NCI-H2107 (cell line): ENCODE measurements at regions not wholly inside any gene's neighbourhood (a gene's known extent, or its start where the extent isn't known, plus 50 kb on each side); places are given as distances from the start of the nearest gene placed in this dataset.

ENCODE experiments used
- DNase-seq: peaks from one replicate; lab custom pipeline; 2025; lab: John Stamatoyannopoulos, UW

DNA sequence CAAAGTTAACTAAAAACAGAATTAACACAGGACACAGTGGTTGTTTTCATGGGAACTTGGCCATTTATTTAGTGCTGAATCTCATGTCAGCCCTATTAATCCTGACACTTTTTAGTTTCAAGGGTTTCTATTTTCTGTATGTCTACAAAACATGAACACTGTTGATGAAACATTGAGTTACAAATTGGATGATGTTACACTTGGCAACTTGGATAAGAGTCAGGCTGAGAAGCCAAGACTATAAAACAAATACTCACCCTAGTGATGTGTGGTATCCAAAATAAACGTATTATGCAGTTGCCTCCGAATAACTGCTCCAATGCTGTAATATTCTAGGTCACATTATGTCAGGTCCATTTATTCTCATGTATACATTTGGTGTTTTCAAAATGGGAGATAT, 349.6 kb downstream of the ZIC1 start:
- DNase-seq = no peak

- DNase-seq = no peak
Observed at GRCh38 chr3:147760085-147760484, 350.9 kb downstream of the ZIC1 start.

DNA sequence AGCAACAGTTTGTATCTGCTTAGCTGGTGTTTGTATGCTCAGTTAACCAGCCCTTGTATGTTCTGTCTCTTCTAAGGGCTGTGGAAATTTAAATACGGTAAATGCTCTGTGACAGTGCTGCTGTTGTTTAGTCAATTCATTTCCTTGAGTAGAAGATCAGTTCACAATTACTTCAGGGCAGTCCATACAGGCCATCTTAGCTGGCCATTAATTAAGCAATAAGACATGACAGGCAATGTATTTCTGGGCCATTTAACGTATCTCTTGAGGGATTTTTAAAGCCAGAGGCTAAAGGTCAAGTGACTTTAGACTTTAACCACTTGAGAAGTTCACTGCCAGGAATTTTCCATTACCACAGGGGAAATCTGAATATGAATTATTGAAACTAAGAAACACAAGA, 351.8 kb downstream of the ZIC1 start:
- DNase-seq = no peak

GRCh38 chr3:147773116-147773630, 364.0 kb downstream of the ZIC1 start:
- DNase-seq = no peak

DNA sequence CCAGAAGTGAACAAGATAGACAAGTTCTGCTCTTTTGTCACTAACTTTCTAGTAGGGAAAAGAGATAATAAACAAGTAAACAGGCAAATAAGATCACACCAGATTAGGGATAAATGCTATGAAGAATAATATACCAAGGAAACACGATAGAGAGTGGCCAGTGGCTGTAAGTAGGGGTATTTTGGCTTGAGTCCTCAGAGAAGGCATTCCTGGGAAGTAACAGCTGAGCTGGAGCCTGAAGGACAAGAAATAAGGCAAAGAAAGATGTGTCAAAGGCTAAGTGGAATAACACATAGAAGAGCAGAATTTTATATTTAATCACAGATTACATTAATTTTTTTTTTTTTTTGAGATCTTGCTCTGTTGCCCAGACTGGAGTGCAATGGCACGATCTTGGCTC, 366.2 kb downstream of the ZIC1 start:
- DNase-seq = no peak

DNA sequence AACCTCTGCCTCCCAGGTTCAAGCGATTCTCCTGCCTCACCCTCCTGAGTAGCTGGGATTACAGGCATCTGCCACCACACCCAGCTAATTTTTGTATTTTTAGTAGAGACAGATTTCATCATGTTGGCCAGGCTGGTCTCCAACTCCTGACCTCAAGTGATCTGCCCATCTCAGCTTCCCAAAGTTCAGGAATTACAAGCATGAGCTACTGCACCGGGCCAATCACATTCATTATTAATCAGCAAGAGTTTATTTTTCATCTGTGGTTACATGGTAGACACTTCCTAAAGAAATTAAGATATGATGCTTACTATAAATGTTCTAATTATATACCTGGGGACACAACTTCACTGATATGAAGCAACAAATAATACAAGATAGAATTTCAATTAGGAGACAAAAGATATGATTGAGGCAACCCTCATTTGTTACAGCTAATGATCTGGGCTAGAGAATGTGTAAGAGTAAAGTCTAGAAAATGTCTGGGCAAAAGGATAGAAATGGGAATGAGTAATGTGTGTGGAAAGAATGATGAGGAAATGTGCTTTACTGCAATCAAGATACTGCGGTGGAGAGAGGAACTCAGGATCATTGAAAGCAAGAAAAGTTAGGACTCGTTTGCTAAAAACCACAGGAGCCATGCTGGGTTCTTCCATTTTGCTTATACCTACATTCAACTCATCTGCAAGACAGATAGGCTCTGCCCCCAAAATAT, 366.8 kb downstream of the ZIC1 start:
- no peak for DNase-seq

DNA sequence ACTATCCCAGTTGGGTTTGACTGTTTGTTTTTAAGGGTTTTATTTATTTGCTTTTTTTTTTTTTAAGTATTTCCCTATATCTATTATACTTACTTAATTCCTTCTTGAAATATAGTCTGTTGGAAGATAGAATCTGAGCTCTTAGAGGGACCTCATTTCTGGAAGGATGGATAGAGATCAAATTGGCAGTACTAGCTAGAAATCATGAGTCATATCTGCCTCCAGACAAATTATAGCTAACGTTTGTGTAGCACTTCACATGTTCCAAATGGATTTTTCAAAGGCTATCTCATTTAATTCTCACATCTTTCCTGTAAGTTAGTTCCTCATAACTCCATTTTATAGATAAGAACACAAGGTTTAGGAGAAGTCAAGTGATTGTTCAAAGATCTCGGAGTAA, 384.7 kb downstream of the ZIC1 start:
- DNase-seq = no peak

DNA sequence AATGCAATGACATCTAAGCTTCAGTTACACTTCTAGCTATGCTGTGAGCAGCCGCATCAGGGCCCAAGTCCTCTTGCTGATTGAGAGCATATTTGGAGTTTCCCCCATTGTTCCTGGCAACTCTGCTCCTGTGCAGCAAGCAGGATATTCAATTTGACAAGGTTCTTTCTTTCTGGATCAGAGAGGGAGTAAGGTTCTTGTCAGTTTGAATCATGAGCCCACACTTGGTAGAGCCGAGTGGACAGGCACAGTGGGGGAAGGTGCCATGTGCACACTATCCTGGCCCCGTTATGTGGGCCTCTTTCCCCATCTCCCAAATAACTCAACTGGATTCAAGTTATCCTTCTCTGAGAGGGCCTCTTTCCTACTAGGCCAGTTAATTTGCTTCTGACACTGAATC, 385.4 kb downstream of the ZIC1 start:
- no peak for DNase-seq

- DNase-seq = no peak
Observed at GRCh38 chr3:147795418-147795817, 386.3 kb downstream of the ZIC1 start.

DNA sequence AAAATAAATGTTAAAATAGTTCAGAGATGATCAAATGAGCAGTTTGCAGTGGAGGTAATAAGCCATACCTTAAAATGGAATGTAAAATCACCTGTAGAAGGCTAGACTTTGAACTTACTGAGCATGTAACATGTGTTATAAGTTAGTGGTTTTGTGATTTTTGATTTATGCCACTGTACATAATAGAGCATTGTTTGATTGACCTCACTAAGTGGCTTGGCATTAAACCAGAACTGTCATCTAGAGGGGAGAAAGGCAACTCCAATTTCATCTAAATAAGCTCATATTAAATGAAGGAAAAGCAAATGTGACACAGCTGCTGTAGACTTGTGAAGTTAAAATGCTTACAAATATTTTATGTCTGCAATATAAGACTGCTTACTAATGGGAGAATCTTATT, 387.9 kb downstream of the ZIC1 start:
- DNase-seq = peak; percentile 53

DNA sequence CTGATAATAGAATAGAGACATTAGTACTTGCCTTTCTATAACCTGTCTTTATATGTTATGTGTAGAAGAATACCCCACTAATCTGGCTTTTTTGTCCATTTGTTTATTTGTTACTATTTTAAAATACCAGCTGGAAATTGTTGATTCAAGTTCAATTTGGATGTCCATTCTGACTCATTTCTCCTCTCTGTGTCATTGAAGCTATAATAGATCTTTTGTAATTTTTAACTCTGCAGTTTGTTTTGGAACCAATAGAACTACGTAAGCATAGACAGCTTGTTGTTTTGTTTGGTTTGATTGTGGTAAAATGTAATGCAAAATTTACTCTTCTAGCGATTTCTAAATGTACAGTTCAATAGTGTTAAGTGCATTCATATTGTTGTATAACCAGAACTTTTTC, 390.4 kb downstream of the ZIC1 start:
- DNase-seq = no peak

- DNase-seq = no peak
Observed at GRCh38 chr3:147807776-147808175, 398.6 kb downstream of the ZIC1 start.

GRCh38 chr3:147809206-147809605, 400.0 kb downstream of the ZIC1 start:
- DNase-seq = no peak

- DNase-seq = no peak
Observed at GRCh38 chr3:147812186-147812911, 403.2 kb downstream of the ZIC1 start.

- no peak for DNase-seq
Observed at GRCh38 chr3:147813256-147813655, 404.1 kb downstream of the ZIC1 start.

DNA sequence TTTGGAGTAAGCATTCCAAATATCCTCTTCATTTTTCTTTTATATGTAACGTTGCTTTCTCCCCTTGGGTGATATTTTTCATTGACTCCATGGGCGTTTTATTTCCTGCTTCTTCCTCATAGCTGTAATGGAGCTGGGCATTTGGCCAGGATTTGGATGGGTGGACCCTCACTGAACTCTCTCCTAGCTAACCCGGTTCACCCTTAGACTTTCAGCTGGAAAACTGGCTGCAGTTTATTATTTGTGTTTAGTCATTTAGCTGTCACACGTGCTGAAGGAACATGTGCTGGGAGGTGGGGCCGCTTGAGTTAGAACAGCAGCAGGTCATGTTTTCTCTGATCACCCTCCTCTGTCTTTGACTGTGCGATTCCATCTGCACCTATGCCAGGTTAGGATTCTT, 407.6 kb downstream of the ZIC1 start:
- no peak for DNase-seq

GRCh38 chr3:147832611-147833010, 423.4 kb downstream of the ZIC1 start:
- no peak for DNase-seq

- DNase-seq = no peak
Observed at GRCh38 chr3:147836330-147836729, 427.2 kb downstream of the ZIC1 start.

DNA sequence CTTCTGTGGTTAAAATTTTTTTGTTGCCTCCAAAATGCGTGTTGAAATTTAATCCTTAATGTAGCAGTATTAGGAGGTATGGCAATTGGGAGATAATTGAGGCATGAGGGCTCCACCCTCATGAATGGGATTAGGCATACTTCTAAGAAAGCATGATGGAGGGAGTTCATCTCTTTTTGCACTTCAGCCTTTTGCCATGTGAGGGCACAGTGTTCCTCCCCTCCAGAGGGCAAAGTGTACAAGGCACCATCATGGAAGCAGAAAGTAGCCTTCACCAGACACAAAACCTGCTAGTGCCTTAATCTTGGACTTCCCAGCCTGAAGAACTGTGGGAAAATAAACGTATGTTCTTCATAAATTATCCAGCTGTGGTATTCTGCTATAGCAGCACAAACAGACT, 429.5 kb downstream of the ZIC1 start:
- DNase-seq = no peak

- DNase-seq = no peak
Observed at GRCh38 chr3:147843331-147843730, 434.2 kb downstream of the ZIC1 start.

DNA sequence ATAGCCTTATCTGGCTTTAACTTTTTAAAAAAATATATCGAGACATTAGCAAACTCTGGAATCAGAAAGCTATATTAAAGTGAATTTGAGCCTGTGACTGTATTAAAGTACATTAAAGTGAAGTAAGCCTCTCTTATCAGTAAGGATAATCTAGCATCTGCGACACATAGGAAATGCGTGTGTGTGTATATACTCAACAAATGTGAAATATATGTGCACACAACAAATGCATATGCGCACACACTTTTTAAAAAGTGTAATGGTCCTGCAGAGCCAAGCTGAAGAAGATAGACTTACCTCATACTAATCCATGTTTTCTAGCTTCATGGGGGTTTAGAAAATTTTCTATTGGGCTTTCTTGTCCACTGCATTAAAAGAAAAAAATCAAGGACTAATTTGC, 437.1 kb downstream of the ZIC1 start:
- DNase-seq = no peak

GRCh38 chr3:147846854-147847478, 437.8 kb downstream of the ZIC1 start:
- no peak for DNase-seq

GRCh38 chr3:147851062-147851461, 441.9 kb downstream of the ZIC1 start:
- no peak for DNase-seq
